ENCODE measurements at regions not wholly inside any gene's neighbourhood (a gene's known extent, or its start where the extent isn't known, plus 50 kb on each side); places are given as distances from the start of the nearest gene placed in this dataset.

DNA sequence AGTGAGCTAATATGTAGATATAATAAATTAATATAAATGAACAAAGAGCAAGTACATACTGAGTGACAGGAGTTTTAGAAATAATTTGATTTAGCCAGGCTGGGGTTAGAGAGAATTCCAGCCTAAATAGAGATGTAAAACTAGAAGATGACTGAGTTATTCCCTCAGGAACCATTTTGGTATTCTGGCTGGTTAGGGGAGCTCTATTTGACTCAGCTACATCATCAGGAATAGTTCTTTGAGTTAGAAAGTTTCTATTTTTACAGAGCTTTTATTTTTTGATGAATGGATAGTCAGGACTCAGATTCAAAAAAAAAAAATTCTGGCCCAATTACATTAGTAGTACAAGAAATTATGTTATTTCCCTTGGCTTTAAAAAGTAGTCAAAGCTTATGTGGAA lies 180.4 kb upstream of the MID1 start:
- no peaks in the 10 kb centered on the region for H3K36me3 ChIP-seq
- H3K4me3 ChIP-seq = no peak overlapping the region
- H3K79me2 ChIP-seq (ENCODE audit: low read depth) = no peaks in the 10 kb centered on the region
- H3K36me3 Mint-ChIP-seq = peaks cover 3% of the 10 kb centered on the region
- peaks cover 7% of the 10 kb centered on the region for H3K9me3 ChIP-seq (ENCODE audit: low read depth)
- H3K9me3 Mint-ChIP-seq = peaks cover 3% of the 10 kb centered on the region
- no peak for DNase-seq (ENCODE audit: low spot score)
- peaks cover 5% of the 10 kb centered on the region for H3K27me3 Mint-ChIP-seq (ENCODE audit: insufficient read depth, low read depth)
- no peak overlapping the region for H3K4me3 Mint-ChIP-seq
- no peaks in the 10 kb centered on the region for H4K20me1 ChIP-seq (ENCODE audit: low read depth)
- no peak overlapping the region for H3K4me2 ChIP-seq
- H2AFZ ChIP-seq (replicated peaks) = no peak overlapping the region
- no peaks in the 10 kb centered on the region for H3F3A ChIP-seq (ENCODE audit: low read depth)
- TF ChIP-seq EZH2 (IDR thresholded peaks at IDR 0.05) (no peak), EZH2phosphoT487 (IDR thresholded peaks at IDR 0.05) (no peak)
- no peaks in the 10 kb centered on the region for H3K4me1 ChIP-seq
- no peak overlapping the region for H3K27ac ChIP-seq
- H3K27ac Mint-ChIP-seq = no peak overlapping the region
- no peaks in the 10 kb centered on the region for H3K27me3 ChIP-seq
- no peaks in the 10 kb centered on the region for H3K4me1 Mint-ChIP-seq
- H3K9ac ChIP-seq = no peak overlapping the region

DNA sequence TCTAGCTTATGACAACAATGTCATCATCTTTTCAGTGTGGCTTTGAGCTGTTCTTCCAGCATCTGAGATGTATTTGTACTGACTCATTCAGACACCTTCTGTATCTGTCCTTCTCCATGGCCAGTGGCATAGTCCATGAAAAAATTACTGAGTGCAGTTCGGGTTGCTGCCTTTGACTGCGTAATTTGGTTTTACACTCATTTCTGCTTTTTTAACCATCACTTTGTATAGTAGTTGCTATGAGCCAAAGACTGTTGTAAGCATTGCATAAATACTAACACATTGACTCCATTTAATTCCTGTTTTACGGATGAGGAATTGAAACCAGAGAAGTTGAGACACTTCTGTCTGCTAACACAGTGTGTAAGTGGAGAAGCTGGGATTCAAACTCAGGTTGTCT lies 190.7 kb upstream of the MID1 start:
- Mint-ChIP-seq H3K4me3 (no peak overlapping the region), H3K9me3 (peaks cover 26% of the 10 kb centered on the region), H3K27ac (no peak overlapping the region), H3K27me3 (ENCODE audit: insufficient read depth, low read depth) (no peaks in the 10 kb centered on the region), H3K4me1 (no peaks in the 10 kb centered on the region), H3K36me3 (peaks cover 8% of the 10 kb centered on the region)
- Histone ChIP-seq H3K4me3 (no peak overlapping the region), H3K36me3 (no peaks in the 10 kb centered on the region), H3K79me2 (ENCODE audit: low read depth) (no peaks in the 10 kb centered on the region), H3K9ac (no peak overlapping the region), H3K27me3 (no peaks in the 10 kb centered on the region), H3K9me3 (ENCODE audit: low read depth) (no peaks in the 10 kb centered on the region), H3K4me2 (no peak overlapping the region), H2AFZ (replicated peaks) (no peak overlapping the region), H3K27ac (no peak overlapping the region), H4K20me1 (ENCODE audit: low read depth) (no peaks in the 10 kb centered on the region), H3F3A (ENCODE audit: low read depth) (no peaks in the 10 kb centered on the region), H3K4me1 (no peaks in the 10 kb centered on the region)
- no peak for TF ChIP-seq EZH2 (IDR thresholded peaks at IDR 0.05)
- TF ChIP-seq EZH2phosphoT487 (IDR thresholded peaks at IDR 0.05) = no peak
- TF ChIP-seq, protein P1, sequence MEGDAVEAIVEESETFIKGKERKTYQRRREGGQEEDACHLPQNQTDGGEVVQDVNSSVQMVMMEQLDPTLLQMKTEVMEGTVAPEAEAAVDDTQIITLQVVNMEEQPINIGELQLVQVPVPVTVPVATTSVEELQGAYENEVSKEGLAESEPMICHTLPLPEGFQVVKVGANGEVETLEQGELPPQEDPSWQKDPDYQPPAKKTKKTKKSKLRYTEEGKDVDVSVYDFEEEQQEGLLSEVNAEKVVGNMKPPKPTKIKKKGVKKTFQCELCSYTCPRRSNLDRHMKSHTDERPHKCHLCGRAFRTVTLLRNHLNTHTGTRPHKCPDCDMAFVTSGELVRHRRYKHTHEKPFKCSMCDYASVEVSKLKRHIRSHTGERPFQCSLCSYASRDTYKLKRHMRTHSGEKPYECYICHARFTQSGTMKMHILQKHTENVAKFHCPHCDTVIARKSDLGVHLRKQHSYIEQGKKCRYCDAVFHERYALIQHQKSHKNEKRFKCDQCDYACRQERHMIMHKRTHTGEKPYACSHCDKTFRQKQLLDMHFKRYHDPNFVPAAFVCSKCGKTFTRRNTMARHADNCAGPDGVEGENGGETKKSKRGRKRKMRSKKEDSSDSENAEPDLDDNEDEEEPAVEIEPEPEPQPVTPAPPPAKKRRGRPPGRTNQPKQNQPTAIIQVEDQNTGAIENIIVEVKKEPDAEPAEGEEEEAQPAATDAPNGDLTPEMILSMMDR (IDR thresholded peaks at IDR 0.05) = no peak
- DNase-seq (ENCODE audit: low spot score) = no peak

DNA sequence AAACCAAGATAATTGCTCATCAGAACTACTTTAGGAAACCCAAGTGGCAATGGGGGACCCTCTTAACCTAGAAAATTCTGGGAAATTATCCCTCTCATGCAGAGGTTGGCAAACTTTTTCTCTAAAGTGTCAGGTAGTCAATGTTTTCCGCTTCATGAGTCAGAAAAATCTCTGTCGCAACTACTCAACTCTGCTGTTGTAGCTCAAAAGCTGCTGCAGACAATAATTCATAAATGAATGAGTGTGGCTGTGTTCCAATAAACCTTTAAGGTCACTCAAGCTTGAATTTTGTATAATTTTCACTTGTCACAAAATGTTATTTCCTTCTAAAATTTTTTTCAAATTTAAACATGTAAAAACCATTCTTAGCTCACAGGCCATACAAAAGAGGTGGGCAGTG lies 193.4 kb upstream of the MID1 start:
- Histone ChIP-seq H3K36me3 (no peaks in the 10 kb centered on the region), H3K79me2 (ENCODE audit: low read depth) (no peaks in the 10 kb centered on the region), H3K9me3 (ENCODE audit: low read depth) (no peaks in the 10 kb centered on the region), H3K27me3 (no peaks in the 10 kb centered on the region), H3K4me1 (no peaks in the 10 kb centered on the region), H3K4me3 (no peak overlapping the region), H3K4me2 (no peak overlapping the region), H4K20me1 (ENCODE audit: low read depth) (no peaks in the 10 kb centered on the region), H3F3A (ENCODE audit: low read depth) (no peaks in the 10 kb centered on the region), H3K9ac (no peak overlapping the region), H3K27ac (no peak overlapping the region), H2AFZ (replicated peaks) (no peak overlapping the region)
- no peak overlapping the region for H3K27ac Mint-ChIP-seq
- H3K9me3 Mint-ChIP-seq = peaks cover 16% of the 10 kb centered on the region
- H3K4me1 Mint-ChIP-seq = no peaks in the 10 kb centered on the region
- no peak for DNase-seq (ENCODE audit: low spot score)
- no peaks in the 10 kb centered on the region for H3K27me3 Mint-ChIP-seq (ENCODE audit: insufficient read depth, low read depth)
- peaks cover 1% of the 10 kb centered on the region for H3K36me3 Mint-ChIP-seq
- TF ChIP-seq EZH2phosphoT487 (IDR thresholded peaks at IDR 0.05) (no peak), EZH2 (IDR thresholded peaks at IDR 0.05) (no peak)
- TF ChIP-seq, protein P1 (IDR thresholded peaks at IDR 0.05) = no peak
- no peak overlapping the region for H3K4me3 Mint-ChIP-seq

DNA sequence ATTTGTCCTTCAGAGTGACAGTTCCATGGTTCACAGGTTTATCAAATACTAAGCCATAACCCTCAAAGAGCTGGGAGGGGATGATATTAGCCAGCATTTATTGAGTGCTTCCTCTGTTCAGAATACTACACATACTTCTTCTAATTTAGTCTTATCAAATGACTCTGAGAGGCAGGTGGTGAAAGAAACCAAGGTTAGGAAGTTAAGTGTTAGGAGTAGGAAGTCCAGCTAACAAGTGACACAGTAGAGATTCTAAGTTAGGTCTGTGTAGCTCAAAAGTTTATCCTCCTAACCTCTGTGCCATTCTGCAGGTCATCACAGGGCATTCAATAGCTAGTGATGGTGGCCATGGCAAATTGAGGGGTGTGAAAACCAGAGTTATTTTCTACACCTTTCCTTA lies 198.3 kb upstream of the MID1 start:
- H3K4me1 ChIP-seq = no peaks in the 10 kb centered on the region
- H3K27me3 ChIP-seq = no peaks in the 10 kb centered on the region
- DNase-seq (ENCODE audit: low spot score) = no peak
- no peak overlapping the region for H3K9ac ChIP-seq
- H3K4me2 ChIP-seq = no peak overlapping the region
- H3K9me3 Mint-ChIP-seq = peaks cover 4% of the 10 kb centered on the region
- no peaks in the 10 kb centered on the region for H3K36me3 ChIP-seq
- H3K4me3 ChIP-seq = no peak overlapping the region
- no peak overlapping the region for H3K4me3 Mint-ChIP-seq
- no peak overlapping the region for H3K27ac ChIP-seq
- H3K79me2 ChIP-seq (ENCODE audit: low read depth) = no peaks in the 10 kb centered on the region
- H3K27ac Mint-ChIP-seq = no peak overlapping the region
- H3K9me3 ChIP-seq (ENCODE audit: low read depth) = peaks cover 7% of the 10 kb centered on the region
- H3K36me3 Mint-ChIP-seq = no peaks in the 10 kb centered on the region
- no peaks in the 10 kb centered on the region for H3F3A ChIP-seq (ENCODE audit: low read depth)
- peaks cover 2% of the 10 kb centered on the region for H3K27me3 Mint-ChIP-seq (ENCODE audit: insufficient read depth, low read depth)
- no peaks in the 10 kb centered on the region for H3K4me1 Mint-ChIP-seq
- H4K20me1 ChIP-seq (ENCODE audit: low read depth) = no peaks in the 10 kb centered on the region
- no peak overlapping the region for H2AFZ ChIP-seq (replicated peaks)
- TF ChIP-seq EZH2 (IDR thresholded peaks at IDR 0.05) = no peak
- TF ChIP-seq, protein P1 (IDR thresholded peaks at IDR 0.05) = no peak
- TF ChIP-seq EZH2phosphoT487 (IDR thresholded peaks at IDR 0.05) = no peak

Measured in neural progenitor cell (in vitro differentiated cells).